Nephron (organoid): ENCODE measurements at regions not wholly inside any gene's neighbourhood (a gene's known extent, or its start where the extent isn't known, plus 50 kb on each side); places are given as distances from the start of the nearest gene placed in this dataset.

Source experiments
- H3K27ac Mint-ChIP-seq, 3 experiments: 2 replicates each; pipeline ENCODE4 v1.8.0; 2020; ENCODE audit warnings: mixed read lengths in 3 of 3, mild to moderate bottlenecking in 2 of 3, moderate library complexity in 1 of 3
- H3K27me3 Mint-ChIP-seq: 2 replicates; pipeline ENCODE4 v1.8.0; 2021; ENCODE audit warnings: low read depth, mild to moderate bottlenecking, moderate library complexity, mixed read lengths
- H3K36me3 Mint-ChIP-seq: 2 replicates; pipeline ENCODE4 v1.8.0; 2020; ENCODE audit warnings: low read depth, mixed read lengths
- H3K4me1 Mint-ChIP-seq: 2 replicates; pipeline ENCODE4 v1.8.0; 2020; ENCODE audit warnings: mixed read lengths
- H3K4me3 Mint-ChIP-seq, 3 experiments: 2 replicates each; pipeline ENCODE4 v1.8.0; 2020; ENCODE audit warnings: mild to moderate bottlenecking in 3 of 3, mixed read lengths in 3 of 3, moderate library complexity in 2 of 3
- H3K9me3 Mint-ChIP-seq: 2 replicates; pipeline ENCODE4 v1.8.0; 2020; ENCODE audit warnings: mixed read lengths
- CTCF ChIP-seq, 3 experiments: fragments of 200-600 bp; sonication (generic); IDR thresholded peaks; one replicate each; pipeline ENCODE4 v1.5.0; 2021; ENCODE audit warnings: antibody characterized with exemption in 3 of 3; ENCODE audit not compliant: unreplicated experiment in 3 of 3

- Mint-ChIP-seq H3K27ac (no peak overlapping the region), H3K36me3 (no peaks in the 10 kb centered on the region), H3K4me1 (peaks cover 10% of the 10 kb centered on the region), H3K27me3 (no peaks in the 10 kb centered on the region), H3K9me3 (no peaks in the 10 kb centered on the region), H3K4me3 (no peak overlapping the region)
- no peak for TF ChIP-seq CTCF (IDR thresholded peaks at IDR 0.05; ENCODE audit: unreplicated experiment in 3 of 3)
Measured at GRCh38 chr2:61712060-61712459, 141.8 kb downstream of the FAM161A start.

- no peak for TF ChIP-seq CTCF (IDR thresholded peaks at IDR 0.05; ENCODE audit: unreplicated experiment in 3 of 3)
- no peaks in the 10 kb centered on the region for H3K36me3 Mint-ChIP-seq
- peaks cover 10% of the 10 kb centered on the region for H3K4me1 Mint-ChIP-seq
- H3K27ac Mint-ChIP-seq = no peak overlapping the region
- no peak overlapping the region for H3K4me3 Mint-ChIP-seq
- H3K9me3 Mint-ChIP-seq = no peaks in the 10 kb centered on the region
- H3K27me3 Mint-ChIP-seq = no peaks in the 10 kb centered on the region
Measured at GRCh38 chr2:61710711-61711110, 143.1 kb downstream of the FAM161A start.

GRCh38 chr2:61707984-61708852 is 145.6 kb downstream of the FAM161A start:
- Mint-ChIP-seq H3K27ac (peak overlapping the region in 2 of 3 experiments; percentile 44 to 47), H3K27me3 (peaks cover 4% of the 10 kb centered on the region), H3K4me1 (peaks cover 10% of the 10 kb centered on the region), H3K36me3 (no peaks in the 10 kb centered on the region), H3K9me3 (peaks cover 2% of the 10 kb centered on the region), H3K4me3 (no peak overlapping the region)
- TF ChIP-seq CTCF (IDR thresholded peaks at IDR 0.05; ENCODE audit: unreplicated experiment in 3 of 3) = no peak

- Mint-ChIP-seq H3K4me3 (no peak overlapping the region), H3K27me3 (peaks cover 4% of the 10 kb centered on the region), H3K9me3 (peaks cover 2% of the 10 kb centered on the region), H3K36me3 (no peaks in the 10 kb centered on the region), H3K4me1 (peaks cover 10% of the 10 kb centered on the region), H3K27ac (no peak overlapping the region)
- no peak for TF ChIP-seq CTCF (IDR thresholded peaks at IDR 0.05; ENCODE audit: unreplicated experiment in 3 of 3)
Measured at GRCh38 chr2:61705625-61706024, 148.2 kb downstream of the FAM161A start.

- peaks cover 10% of the 10 kb centered on the region for H3K4me1 Mint-ChIP-seq
- no peak overlapping the region for H3K4me3 Mint-ChIP-seq
- peaks cover 4% of the 10 kb centered on the region for H3K27me3 Mint-ChIP-seq
- no peaks in the 10 kb centered on the region for H3K36me3 Mint-ChIP-seq
- peaks cover 2% of the 10 kb centered on the region for H3K9me3 Mint-ChIP-seq
- TF ChIP-seq CTCF (IDR thresholded peaks at IDR 0.05; ENCODE audit: unreplicated experiment in 3 of 3) = no peak
- H3K27ac Mint-ChIP-seq = no peak overlapping the region
Measured at GRCh38 chr2:61704364-61704763, 149.5 kb downstream of the FAM161A start.

- H3K27me3 Mint-ChIP-seq = peaks cover 4% of the 10 kb centered on the region
- no peaks in the 10 kb centered on the region for H3K36me3 Mint-ChIP-seq
- peaks cover 2% of the 10 kb centered on the region for H3K9me3 Mint-ChIP-seq
- H3K27ac Mint-ChIP-seq = no peak overlapping the region
- no peaks in the 10 kb centered on the region for H3K4me1 Mint-ChIP-seq
- H3K4me3 Mint-ChIP-seq = no peak overlapping the region
- TF ChIP-seq CTCF (IDR thresholded peaks at IDR 0.05; ENCODE audit: unreplicated experiment in 3 of 3) = no peak
Measured at GRCh38 chr2:61702088-61702467, 151.8 kb downstream of the FAM161A start.
